ENCODE measurements at regions not wholly inside any gene's neighbourhood (a gene's known extent, or its start where the extent isn't known, plus 50 kb on each side); places are given as distances from the start of the nearest gene placed in this dataset.

- DNase-seq, result peak; percentile 72
These were observed 52.7 kb upstream of the PELI1 start for GRCh38 chr2:64196963-64197362.

- no peak for DNase-seq
These were observed 56.9 kb upstream of the PELI1 start for GRCh38 chr2:64201151-64201550.

- DNase-seq, result no peak
These were observed 58.1 kb upstream of the PELI1 start for GRCh38 chr2:64202206-64202845.

- DNase-seq, result peak; percentile 67
These were observed 59.1 kb upstream of the PELI1 start for GRCh38 chr2:64203131-64203857.

DNA sequence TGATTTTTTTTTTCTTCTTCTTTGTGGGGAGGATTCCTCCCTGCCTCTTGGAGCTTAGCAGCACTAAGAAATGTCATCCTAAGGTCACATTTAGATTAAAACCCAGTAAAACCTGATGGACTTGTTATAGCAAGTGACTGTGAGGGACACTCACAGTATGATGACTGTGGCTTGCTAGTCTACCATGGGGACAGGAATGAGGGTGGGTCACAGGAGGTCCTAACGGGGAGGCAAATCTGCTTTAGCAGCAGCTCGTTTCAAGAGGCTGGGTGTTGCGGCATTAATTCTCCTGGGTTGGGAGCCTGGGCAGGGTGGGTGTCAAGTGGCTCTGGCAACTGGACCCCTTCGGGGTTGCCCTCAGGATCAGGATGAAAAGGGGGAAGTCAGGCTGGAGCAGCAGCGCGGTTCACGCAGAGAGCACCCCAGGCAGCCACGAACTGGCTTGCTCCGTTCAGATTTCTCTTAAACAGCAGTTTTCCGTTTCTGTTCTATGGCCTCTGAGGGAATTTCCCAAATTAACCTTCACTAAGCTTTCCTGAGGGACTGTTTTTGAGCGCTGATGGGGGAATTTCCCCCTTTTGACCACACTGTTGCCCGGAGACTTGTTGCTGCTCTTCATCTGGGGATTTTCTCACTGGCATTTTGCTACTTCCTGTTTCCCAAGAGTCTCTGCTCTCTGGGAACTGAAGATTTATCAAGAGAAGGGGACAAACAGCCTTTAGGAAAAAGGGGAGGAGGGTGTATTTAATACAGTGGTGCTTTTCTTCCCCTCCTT is 59.8 kb upstream of the PELI1 start:
- no peak for DNase-seq

DNA sequence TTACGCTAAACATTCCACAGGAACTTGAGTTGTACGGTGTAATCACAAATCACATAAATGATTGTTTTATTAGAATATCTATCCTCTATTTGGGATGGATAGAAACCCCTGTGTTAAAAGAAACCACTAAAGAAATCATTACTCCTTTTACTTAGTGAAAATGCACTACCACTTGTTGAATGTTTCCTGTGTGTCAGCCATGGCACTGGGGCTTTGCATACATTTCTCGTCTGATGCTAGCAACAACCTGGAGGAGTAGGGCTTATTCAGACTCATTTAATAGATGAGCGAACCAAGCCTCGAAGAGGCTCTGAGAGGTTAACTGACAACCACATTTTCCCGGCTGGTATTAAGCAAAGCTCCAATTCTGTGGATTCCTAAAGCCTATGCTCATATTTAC is 60.5 kb upstream of the PELI1 start:
- DNase-seq, result no peak

- no peak for DNase-seq
These were observed 61.2 kb upstream of the PELI1 start for GRCh38 chr2:64205415-64205814.

DNA sequence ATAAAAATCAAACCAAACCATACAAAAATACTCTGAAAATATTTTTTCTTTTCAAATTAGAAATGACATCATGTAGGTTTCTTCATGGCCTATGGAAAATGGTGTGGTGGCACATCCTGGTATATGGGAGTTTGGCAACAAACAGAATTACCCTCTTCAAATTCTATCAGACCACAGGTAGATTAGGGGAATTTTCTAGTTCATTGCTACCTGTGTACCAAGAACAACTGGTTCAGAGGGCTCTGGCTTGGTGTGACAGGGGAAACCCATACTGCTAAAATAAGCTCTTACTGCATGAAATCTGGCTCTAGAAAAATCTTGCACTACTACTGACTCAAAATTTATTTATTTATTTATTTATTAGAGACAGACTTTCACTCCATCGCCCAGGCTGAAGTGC is 63.4 kb upstream of the PELI1 start:
- DNase-seq, result no peak

GRCh38 chr2:64210816-64211215 is 66.6 kb upstream of the PELI1 start:
- DNase-seq, result no peak

GRCh38 chr2:64211276-64211921 is 67.2 kb upstream of the PELI1 start:
- DNase-seq, result no peak

DNA sequence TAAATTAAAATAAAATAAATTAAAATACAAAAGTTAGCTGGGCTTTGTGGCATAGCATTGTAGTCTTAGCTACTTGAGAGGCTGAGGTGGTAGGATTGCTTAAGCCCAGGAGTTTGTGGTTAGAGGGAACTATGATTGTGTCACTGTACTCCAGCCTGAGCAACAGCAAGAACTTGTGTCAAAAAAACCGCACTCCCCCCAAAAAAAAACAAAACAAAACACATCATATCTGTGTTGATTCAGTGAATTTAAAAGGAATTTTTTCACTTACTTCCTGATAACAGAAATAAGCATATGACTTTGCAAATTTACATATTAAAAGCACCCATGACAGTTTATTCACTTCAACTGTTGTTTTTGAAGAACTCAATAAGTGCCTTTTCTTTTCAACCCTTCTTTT is 68.1 kb upstream of the PELI1 start:
- DNase-seq, result no peak

GRCh38 chr2:64212801-64213321 is 68.6 kb upstream of the PELI1 start:
- no peak for DNase-seq

- no peak for DNase-seq
These were observed 69.5 kb upstream of the PELI1 start for GRCh38 chr2:64213532-64214275.

DNA sequence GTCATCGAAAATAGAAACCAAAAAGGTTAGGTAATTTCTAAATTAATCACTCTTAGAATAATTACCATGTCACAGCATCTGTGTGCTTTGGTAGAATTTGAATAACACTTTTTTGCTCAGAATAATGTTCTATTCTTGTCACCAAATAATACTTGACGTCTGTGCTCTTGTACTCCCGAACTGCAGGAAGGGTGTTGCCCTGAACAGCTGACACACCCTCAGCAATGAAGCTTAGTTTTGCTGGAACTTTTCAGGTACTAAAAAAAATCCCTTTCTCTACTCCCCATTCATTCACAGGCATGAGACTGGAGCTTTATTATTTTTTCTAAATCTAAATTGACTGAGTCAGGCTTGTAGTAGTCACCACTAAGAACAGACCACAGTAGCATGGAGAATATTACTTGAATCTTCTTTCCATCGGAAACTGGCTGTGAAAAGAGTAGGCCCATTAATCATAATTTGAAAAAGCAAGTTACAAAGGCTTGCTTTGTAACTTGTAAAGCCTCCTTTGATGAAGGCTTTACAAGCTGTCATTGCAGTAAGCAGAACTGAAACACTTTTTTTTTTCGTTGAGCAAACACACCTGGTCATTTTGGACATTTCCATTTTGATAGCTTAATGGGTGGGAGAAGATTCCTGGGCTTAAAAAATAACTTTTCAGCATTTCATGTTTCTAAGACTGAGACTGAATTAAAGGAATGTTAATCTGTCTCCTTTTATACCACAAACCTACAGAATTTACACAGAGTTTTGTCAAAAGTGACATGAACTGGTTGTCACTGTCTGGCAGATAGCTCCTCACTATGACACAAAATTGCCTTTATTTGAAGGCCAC is 70.3 kb upstream of the PELI1 start:
- DNase-seq, result no peak

GRCh38 chr2:64217198-64217869 is 73.1 kb upstream of the PELI1 start:
- no peak for DNase-seq

DNA sequence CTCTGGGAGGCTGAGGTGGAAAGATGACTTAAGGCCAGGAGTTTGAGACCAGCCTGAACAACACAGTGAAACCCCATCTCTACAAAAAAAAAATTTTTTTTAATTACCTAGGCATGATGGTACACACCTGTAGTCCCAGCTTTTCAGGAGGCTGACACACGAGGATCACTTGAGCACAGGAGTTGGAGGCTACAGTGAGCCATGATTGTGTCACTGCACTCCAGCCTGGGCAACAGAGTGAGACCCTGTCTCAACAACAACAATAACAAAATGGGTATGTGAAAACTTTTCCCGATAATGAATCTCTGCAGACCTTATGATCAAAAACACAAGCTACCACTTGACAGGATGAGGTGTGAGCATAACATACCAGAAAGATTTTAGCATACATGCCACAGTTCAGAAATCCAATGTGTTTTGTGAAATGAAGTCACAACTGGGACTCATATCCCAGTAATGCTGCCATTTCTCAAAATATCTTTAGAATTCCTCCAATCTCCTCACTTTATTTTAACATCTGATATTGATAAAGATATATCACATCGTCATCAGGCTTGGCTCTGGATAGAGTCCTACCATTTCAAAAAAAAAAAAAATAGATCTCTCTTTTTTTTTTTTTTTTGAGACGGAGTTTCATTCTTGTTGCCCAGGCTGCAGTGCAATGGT is 74.0 kb upstream of the PELI1 start:
- DNase-seq, result no peak

- DNase-seq, result no peak
These were observed 74.9 kb upstream of the PELI1 start for GRCh38 chr2:64219149-64219548.

DNA sequence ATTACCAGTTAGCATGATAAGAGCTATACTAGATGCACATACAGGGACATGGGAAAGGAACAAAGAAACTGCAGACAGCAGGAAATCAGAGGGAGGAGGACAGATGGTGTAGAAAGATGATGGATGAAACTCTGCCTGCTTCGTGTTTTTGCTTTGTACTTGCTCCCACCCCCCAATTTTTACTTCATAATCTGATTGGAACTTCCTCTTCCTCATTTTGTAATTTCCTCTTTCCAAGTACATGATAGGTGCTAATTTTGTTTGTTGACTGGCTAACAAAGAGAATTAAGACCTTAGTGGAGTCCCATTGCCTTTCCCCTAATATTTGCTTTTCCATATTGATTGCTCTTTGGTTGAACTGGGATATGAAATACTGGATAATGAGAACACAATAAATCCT is 76.0 kb upstream of the PELI1 start:
- DNase-seq, result no peak

DNA sequence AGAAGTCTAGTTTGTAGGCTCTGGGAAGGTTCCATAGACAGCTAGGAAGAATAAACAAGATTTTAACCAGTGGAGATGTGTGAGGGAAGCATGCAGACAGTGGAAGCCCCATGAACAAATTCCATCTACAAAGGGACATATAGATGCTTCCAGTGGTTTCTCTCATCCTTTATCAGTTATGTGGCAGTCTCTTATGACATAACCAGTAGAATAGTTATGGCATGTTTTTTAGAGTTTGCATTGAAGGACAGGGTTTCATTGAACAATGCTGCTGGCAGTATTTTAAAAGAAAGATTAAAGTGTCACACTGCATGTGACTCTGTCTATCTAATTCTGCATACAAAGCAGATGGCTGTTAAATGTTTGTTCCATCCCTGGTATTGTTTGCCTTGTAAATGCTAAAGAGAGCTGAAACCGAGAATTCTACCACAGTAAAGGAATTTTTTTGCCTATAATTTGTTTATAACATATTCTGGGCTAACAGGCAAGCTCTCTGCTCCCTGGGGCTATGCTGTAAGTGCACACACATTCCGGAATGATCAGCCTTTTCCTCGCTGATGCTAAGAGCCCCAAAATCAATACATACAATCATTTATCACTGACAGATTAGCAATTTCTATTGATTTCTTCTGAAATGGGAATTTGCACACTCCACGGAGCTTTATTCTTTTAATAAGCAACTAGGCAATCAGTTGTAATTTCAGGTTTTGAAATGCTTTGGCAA is 76.8 kb upstream of the PELI1 start:
- no peak for DNase-seq

DNA sequence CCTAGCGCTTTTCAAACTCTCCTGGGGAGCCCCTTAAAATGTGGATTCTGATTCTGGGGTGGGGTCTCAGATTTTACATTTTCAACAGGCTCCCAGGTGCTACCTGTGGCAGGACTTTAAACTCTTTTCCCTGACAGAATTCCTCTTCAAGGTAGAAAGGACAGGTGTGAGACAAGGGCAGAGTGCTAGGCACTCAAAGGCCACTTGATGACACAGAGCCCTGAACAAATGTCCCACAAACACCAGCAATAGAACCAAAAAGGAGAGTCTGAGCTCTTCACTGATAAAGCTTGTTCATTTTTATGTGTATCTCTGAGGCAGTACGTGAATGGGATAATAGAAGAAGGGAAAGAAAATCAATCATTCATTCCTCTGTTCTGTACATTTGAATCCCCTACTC is 77.7 kb upstream of the PELI1 start:
- no peak for DNase-seq
